ENCODE measurements at regions not wholly inside any gene's neighbourhood (a gene's known extent, or its start where the extent isn't known, plus 50 kb on each side); places are given as distances from the start of the nearest gene placed in this dataset.
A peak's percentile ranks its signal among the peaks of the same experiment; 100 is the strongest.

DNA sequence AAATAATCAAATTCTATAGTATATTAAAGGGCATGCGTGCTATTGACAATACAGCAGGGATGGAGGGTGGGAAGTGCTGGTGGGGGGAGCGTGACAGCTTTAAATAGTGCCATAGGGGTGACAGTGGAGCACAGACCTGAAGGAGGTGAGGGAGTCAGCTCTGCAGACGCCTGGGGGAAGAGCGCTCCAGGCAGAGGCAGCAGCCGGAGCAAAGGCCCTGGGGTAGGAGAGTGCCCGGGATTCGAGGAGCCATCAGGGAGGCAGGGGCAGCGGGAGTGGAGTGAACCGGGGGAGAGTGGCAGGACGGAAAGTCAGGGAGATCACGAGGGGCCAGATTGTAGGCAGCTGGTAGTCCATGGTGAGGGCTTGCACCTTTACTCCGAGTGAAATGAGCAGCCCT, 78.4 kb upstream of the CCDC167 start:
- FAIRE-seq (no peak), DNase-seq (ENCODE audit: low read depth, low spot score) (no peak)
- Histone ChIP-seq H3K9me3 (ENCODE audit: control insufficient read depth, low read depth, low read length) (no peaks in the 10 kb centered on the region), H3K36me3 (ENCODE audit: control insufficient read depth in 2 of 2, extremely low read depth in 1 of 2, insufficient read depth in 2 of 2, low read length in 2 of 2) (no peaks in the 10 kb centered on the region), H3K4me3 (ENCODE audit: control insufficient read depth in 2 of 3, extremely low read depth in 1 of 3, insufficient read depth in 2 of 3, low read depth in 1 of 3, low read length in 3 of 3) (no peak overlapping the region), H3K9me1 (ENCODE audit: control insufficient read depth, extremely low read depth, insufficient read depth, low read length) (no peaks in the 10 kb centered on the region), H3K79me2 (ENCODE audit: control insufficient read depth, insufficient read depth, low read length) (no peaks in the 10 kb centered on the region), H4K20me1 (ENCODE audit: control insufficient read depth, extremely low read depth, insufficient read depth, low read length) (no peaks in the 10 kb centered on the region), H2AFZ (ENCODE audit: control insufficient read depth, low read length) (no peak overlapping the region), H3K9ac (ENCODE audit: control insufficient read depth, extremely low read depth, insufficient read depth, low read length) (no peak overlapping the region), H3K27ac (ENCODE audit: control insufficient read depth, insufficient read depth, low read length) (no peak overlapping the region), H3K4me2 (ENCODE audit: control insufficient read depth, extremely low read depth, insufficient read depth, low read depth, low read length) (no peak overlapping the region), H3K27me3 (ENCODE audit: control insufficient read depth, extremely low read depth, insufficient read depth, low read length) (no peaks in the 10 kb centered on the region), H3K4me1 (ENCODE audit: control insufficient read depth, extremely low read depth, insufficient read depth, low read length) (peaks cover 20% of the 10 kb centered on the region)
- TF ChIP-seq, protein P1, sequence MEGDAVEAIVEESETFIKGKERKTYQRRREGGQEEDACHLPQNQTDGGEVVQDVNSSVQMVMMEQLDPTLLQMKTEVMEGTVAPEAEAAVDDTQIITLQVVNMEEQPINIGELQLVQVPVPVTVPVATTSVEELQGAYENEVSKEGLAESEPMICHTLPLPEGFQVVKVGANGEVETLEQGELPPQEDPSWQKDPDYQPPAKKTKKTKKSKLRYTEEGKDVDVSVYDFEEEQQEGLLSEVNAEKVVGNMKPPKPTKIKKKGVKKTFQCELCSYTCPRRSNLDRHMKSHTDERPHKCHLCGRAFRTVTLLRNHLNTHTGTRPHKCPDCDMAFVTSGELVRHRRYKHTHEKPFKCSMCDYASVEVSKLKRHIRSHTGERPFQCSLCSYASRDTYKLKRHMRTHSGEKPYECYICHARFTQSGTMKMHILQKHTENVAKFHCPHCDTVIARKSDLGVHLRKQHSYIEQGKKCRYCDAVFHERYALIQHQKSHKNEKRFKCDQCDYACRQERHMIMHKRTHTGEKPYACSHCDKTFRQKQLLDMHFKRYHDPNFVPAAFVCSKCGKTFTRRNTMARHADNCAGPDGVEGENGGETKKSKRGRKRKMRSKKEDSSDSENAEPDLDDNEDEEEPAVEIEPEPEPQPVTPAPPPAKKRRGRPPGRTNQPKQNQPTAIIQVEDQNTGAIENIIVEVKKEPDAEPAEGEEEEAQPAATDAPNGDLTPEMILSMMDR (optimal IDR thresholded peaks at IDR 0.05 in 1 of 3, IDR thresholded peaks at IDR 0.05 in 1 of 3, conservative IDR thresholded peaks at IDR 0.05 in 1 of 3; ENCODE audit: extremely low read depth in 1 of 3, insufficient read depth in 2 of 3, low read length in 3 of 3): no peak
- TF ChIP-seq EZH2 (IDR thresholded peaks at IDR 0.05; ENCODE audit: low read length): no peak
- dilution Hi-C loops (cut with MboI; ENCODE audit: extremely low pct_ligation_motif_present, low sequenced_read_pairs): no loop called here

DNA sequence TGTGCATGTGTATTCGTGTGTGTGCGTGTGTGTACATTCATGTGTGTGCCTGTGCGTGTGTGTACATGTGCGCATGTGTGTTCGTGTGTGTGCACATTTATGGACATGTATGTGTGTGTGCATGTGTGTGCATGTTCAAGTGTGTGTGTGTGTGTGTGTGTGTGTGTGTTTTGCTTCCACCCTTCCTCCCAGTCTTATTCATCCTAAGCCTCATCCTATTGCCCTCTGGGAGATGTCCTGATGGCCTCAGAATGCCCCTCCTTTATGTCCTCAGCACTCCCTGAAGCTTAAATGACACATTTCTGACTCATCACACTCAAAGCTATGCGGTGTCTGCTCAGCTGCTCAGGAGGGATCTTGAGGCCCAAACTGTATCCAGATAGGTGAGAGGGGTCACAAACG, 76.6 kb upstream of the CCDC167 start:
- Histone ChIP-seq H4K20me1 (ENCODE audit: control insufficient read depth, extremely low read depth, insufficient read depth, low read length) (no peaks in the 10 kb centered on the region), H3K4me3 (ENCODE audit: control insufficient read depth in 2 of 3, extremely low read depth in 1 of 3, insufficient read depth in 2 of 3, low read depth in 1 of 3, low read length in 3 of 3) (no peak overlapping the region), H3K79me2 (ENCODE audit: control insufficient read depth, insufficient read depth, low read length) (no peaks in the 10 kb centered on the region), H3K9me1 (ENCODE audit: control insufficient read depth, extremely low read depth, insufficient read depth, low read length) (no peaks in the 10 kb centered on the region), H3K27me3 (ENCODE audit: control insufficient read depth, extremely low read depth, insufficient read depth, low read length) (no peaks in the 10 kb centered on the region), H3K4me2 (ENCODE audit: control insufficient read depth, extremely low read depth, insufficient read depth, low read depth, low read length) (no peak overlapping the region), H3K36me3 (ENCODE audit: control insufficient read depth in 2 of 2, extremely low read depth in 1 of 2, insufficient read depth in 2 of 2, low read length in 2 of 2) (no peaks in the 10 kb centered on the region), H3K27ac (ENCODE audit: control insufficient read depth, insufficient read depth, low read length) (no peak overlapping the region), H3K9ac (ENCODE audit: control insufficient read depth, extremely low read depth, insufficient read depth, low read length) (no peak overlapping the region), H3K9me3 (ENCODE audit: control insufficient read depth, low read depth, low read length) (no peaks in the 10 kb centered on the region), H3K4me1 (ENCODE audit: control insufficient read depth, extremely low read depth, insufficient read depth, low read length) (peaks cover 17% of the 10 kb centered on the region), H2AFZ (ENCODE audit: control insufficient read depth, low read length) (no peak overlapping the region)
- DNase-seq (ENCODE audit: low read depth, low spot score): peak; percentile 68
- FAIRE-seq: peak; percentile 98
- dilution Hi-C loops (cut with MboI; ENCODE audit: extremely low pct_ligation_motif_present, low sequenced_read_pairs): no loop called here
- TF ChIP-seq, protein P1 (optimal IDR thresholded peaks at IDR 0.05 in 1 of 3, IDR thresholded peaks at IDR 0.05 in 1 of 3, conservative IDR thresholded peaks at IDR 0.05 in 1 of 3; ENCODE audit: extremely low read depth in 1 of 3, insufficient read depth in 2 of 3, low read length in 3 of 3): no peak
- TF ChIP-seq EZH2 (IDR thresholded peaks at IDR 0.05; ENCODE audit: low read length): no peak
